ENCODE measurements at regions not wholly inside any gene's neighbourhood (a gene's known extent, or its start where the extent isn't known, plus 50 kb on each side); places are given as distances from the start of the nearest gene placed in this dataset.

- Histone ChIP-seq H3K4me3 (no peak overlapping the region), H3K9me3 (replicated peaks) (0 out of 2 replicates have a peak, but pooled peaks cover 3% of the 10 kb centered on the region), H3K27ac (no peak overlapping the region), H3K27me3 (no peaks in the 10 kb centered on the region), H3K4me1 (no peaks in the 10 kb centered on the region), H3K36me3 (no peaks in the 10 kb centered on the region)
- no peak for DNase-seq
Measured at GRCh38 chr10:22765660-22766547, 51.5 kb upstream of the PIP4K2A start.

GRCh38 chr10:22764639-22765038 is 50.3 kb upstream of the PIP4K2A start:
- no peaks in the 10 kb centered on the region for H3K36me3 ChIP-seq
- H3K27me3 ChIP-seq = no peaks in the 10 kb centered on the region
- DNase-seq = no peak
- no peak overlapping the region for H3K27ac ChIP-seq
- H3K4me3 ChIP-seq = no peak overlapping the region
- 0 out of 2 replicates have a peak, but pooled peaks cover 3% of the 10 kb centered on the region for H3K9me3 ChIP-seq (replicated peaks)
- no peaks in the 10 kb centered on the region for H3K4me1 ChIP-seq

All from SJCRH30 (cell line).